Effector memory CD8-positive, alpha-beta T cell (primary cell): ENCODE measurements at regions not wholly inside any gene's neighbourhood (a gene's known extent, or its start where the extent isn't known, plus 50 kb on each side); places are given as distances from the start of the nearest gene placed in this dataset.

Experiments
- ATAC-seq: fragments of 150-1000 bp; cut with Tn5 transposase; replicated peaks from 2 replicates; pipeline ENCODE4 v1.10.0; 2021; ENCODE audit warnings: mild to moderate bottlenecking, moderate library complexity
- DNase-seq, 3 experiments: peaks; one replicate each; pipeline ENCODE4 v3.0.0; 2021
- H3K27ac Mint-ChIP-seq, 2 donors: one replicate each; pipeline ENCODE4 v1.8.0; 2022; ENCODE audit warnings: mild to moderate bottlenecking in 2 of 2, mixed read lengths in 2 of 2, moderate library complexity in 2 of 2
- H3K27me3 Mint-ChIP-seq, 2 donors: one replicate each; pipeline ENCODE4 v1.8.0; 2022; ENCODE audit warnings: mixed read lengths in 2 of 2
- H3K36me3 Mint-ChIP-seq: one replicate; pipeline ENCODE4 v1.8.0; 2022; ENCODE audit warnings: mild to moderate bottlenecking, moderate library complexity, mixed read lengths; ENCODE audit not compliant: insufficient read depth
- H3K4me1 Mint-ChIP-seq, 2 donors: one replicate each; pipeline ENCODE4 v1.8.0; 2022; ENCODE audit warnings: low read depth in 2 of 2, mixed read lengths in 2 of 2
- H3K4me3 Mint-ChIP-seq, 2 donors: one replicate each; pipeline ENCODE4 v1.8.0; 2022; ENCODE audit warnings: mild to moderate bottlenecking in 2 of 2, mixed read lengths in 2 of 2, moderate library complexity in 2 of 2
- H3K9me3 Mint-ChIP-seq, 2 donors: one replicate each; pipeline ENCODE4 v1.8.0; 2022; ENCODE audit warnings: mixed read lengths in 2 of 2

DNA sequence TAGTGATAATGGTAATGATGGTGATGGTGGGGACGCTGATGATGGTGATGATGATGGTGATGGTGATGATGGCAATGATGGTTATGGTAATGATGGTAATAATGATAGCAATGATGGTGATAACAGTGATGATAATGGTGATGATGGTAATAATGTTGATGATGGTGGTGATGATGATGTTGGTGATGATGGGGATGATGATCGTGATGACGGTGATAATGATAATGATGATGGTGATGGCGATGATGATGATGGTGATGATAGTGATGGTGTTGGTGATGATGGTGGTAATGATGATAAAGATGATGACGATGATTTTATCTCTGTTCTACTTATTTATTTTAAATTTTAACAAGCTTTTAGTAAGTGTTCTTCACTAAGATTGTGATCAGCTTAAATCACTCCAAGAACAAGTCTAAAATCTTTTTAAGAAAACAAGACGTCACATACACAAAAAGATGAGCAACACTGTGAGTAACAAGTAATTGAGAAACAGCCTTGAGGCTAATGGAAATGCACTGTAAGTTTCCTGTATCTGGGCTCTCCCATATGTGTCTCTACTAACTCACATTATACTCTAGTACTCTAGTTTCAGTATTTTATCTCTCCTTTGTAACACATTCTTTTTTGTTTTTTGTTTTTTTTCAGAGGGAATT, 480.2 kb upstream of the PRKX start:
- ATAC-seq (no peak), DNase-seq (no peak)
- H3K4me3 Mint-ChIP-seq, result no peak overlapping the region
- H3K9me3 Mint-ChIP-seq, result peaks cover 6 to 12% of the 10 kb centered on the region in 2 donors
- no peaks in the 10 kb centered on the region for H3K36me3 Mint-ChIP-seq
- no peaks in the 10 kb centered on the region for H3K4me1 Mint-ChIP-seq
- H3K27ac Mint-ChIP-seq, result no peak overlapping the region
- no peaks in the 10 kb centered on the region for H3K27me3 Mint-ChIP-seq

DNA sequence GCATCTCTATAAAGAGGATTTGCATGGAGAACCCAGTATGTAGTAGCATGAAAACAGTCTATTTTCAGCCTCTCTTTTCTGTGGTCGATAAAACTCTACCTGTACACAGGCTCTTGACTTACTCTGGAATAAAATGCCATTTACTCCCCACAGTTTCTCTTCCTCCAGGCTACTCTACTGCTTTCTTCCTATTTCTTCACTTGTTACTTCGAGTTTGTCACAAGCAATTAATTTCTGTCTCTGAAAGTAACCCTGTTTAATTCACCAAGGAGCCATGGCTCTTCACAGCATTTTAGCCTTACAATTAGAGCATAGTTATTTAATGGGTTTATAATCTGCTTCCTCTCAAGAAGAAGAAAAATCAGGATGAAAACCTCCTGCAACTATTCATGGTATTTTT, 472.9 kb upstream of the PRKX start:
- no peaks in the 10 kb centered on the region for H3K27me3 Mint-ChIP-seq
- no peak for ATAC-seq
- DNase-seq, result no peak
- no peak overlapping the region for H3K4me3 Mint-ChIP-seq
- no peak overlapping the region for H3K27ac Mint-ChIP-seq
- H3K4me1 Mint-ChIP-seq, result no peaks in the 10 kb centered on the region
- no peaks in the 10 kb centered on the region for H3K36me3 Mint-ChIP-seq
- H3K9me3 Mint-ChIP-seq, result peaks cover 8 to 12% of the 10 kb centered on the region in 2 donors

DNA sequence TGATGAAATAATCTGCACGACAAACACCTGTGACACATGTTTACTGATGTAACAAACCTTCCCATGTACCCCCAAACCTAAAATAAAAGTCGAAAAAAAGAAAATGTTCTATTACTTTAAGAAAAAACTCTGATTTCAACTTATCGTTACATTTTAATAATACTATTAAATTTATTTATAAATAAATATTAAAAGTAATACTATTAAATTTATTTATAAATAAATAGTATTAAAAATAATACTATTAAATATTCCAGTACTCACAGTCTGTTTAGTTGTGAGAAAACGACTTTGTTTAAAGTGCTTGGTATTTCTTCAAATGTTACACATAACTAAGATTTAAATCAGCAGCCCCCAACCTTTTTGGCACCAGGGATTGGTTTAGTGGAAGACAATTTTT, 471.6 kb upstream of the PRKX start:
- Mint-ChIP-seq H3K27me3 (no peaks in the 10 kb centered on the region), H3K4me1 (no peaks in the 10 kb centered on the region), H3K36me3 (no peaks in the 10 kb centered on the region), H3K9me3 (peaks cover 8 to 10% of the 10 kb centered on the region in 2 donors), H3K4me3 (no peak overlapping the region), H3K27ac (no peak overlapping the region)
- no peak for DNase-seq
- no peak for ATAC-seq

DNA sequence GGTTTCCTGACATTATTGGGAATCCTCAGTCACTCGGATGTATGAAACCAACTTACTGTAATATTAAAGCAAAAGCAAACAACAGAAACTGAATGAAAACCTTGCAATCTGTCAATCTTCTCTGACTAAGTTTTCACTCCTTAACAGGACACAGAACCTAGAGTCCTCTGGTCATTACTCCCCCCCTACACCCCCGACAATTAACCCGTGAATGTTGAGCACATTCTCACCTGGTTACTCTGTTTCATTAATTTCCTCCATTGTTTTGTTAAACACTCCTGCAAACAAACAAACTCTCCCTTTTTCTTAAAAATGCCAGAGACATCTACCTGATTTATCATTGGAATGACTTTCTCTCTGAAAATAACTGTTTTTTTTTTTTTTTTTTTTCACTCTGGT, 469.0 kb upstream of the PRKX start:
- peaks cover 0 to 2% of the 10 kb centered on the region in 2 donors for H3K9me3 Mint-ChIP-seq
- no peaks in the 10 kb centered on the region for H3K4me1 Mint-ChIP-seq
- no peak for ATAC-seq
- H3K36me3 Mint-ChIP-seq, result no peaks in the 10 kb centered on the region
- no peak overlapping the region for H3K27ac Mint-ChIP-seq
- no peak for DNase-seq
- no peaks in the 10 kb centered on the region for H3K27me3 Mint-ChIP-seq
- H3K4me3 Mint-ChIP-seq, result no peak overlapping the region

DNA sequence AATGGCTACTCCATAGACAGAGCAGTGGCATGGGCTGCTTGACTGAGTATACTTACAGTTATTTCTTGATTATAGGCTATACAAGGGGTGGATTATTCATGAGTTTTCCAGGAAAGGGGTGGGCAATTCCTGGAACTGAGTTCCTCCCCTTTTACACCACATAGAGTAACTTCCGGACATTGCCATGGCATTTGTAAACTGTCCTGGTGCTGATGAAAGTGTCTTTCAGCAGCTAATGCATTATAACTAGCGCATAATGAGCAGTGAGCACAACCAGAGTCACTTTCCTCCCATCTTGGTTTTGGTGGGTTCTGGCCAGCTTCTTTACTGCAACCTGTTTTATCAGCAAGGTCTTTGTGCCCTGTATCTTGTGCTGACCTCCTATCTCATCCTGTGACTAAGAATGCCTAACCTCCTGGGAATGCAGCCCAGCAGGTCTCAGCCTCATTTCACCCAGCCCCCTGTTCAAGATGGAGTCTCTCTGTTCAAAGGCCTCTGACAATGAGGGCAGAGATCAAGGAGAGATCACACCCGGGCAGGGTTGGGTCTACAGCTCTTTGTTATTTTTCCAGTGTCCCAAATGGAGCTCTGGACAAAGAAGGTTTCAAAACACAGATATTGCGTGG, 468.4 kb upstream of the PRKX start:
- no peak overlapping the region for H3K27ac Mint-ChIP-seq
- no peaks in the 10 kb centered on the region for H3K36me3 Mint-ChIP-seq
- H3K27me3 Mint-ChIP-seq, result no peaks in the 10 kb centered on the region
- H3K4me3 Mint-ChIP-seq, result no peak overlapping the region
- no peaks in the 10 kb centered on the region for H3K9me3 Mint-ChIP-seq
- no peak for ATAC-seq
- no peak for DNase-seq
- H3K4me1 Mint-ChIP-seq, result no peaks in the 10 kb centered on the region

DNA sequence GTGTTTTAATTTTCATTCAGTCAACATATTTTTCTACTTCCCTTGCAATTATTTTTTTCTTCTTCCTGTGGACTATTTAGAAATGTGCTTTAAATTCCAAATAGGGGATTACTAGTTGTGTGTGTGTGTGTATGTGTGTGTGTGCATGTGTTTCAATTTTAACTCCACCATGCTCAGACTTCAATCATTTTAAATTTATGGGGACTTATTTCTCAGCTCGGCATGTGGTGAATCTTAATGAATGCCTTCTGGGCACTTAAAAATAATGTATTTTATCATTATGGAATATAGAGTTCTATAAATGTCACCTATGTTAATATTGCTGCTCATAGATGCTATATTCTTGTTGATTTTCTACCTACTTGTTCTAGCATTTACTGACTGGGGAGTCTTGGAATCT, 465.6 kb upstream of the PRKX start:
- Mint-ChIP-seq H3K36me3 (no peaks in the 10 kb centered on the region), H3K4me1 (no peaks in the 10 kb centered on the region), H3K9me3 (no peaks in the 10 kb centered on the region), H3K27ac (no peak overlapping the region), H3K27me3 (no peaks in the 10 kb centered on the region), H3K4me3 (no peak overlapping the region)
- no peak for DNase-seq
- no peak for ATAC-seq

DNA sequence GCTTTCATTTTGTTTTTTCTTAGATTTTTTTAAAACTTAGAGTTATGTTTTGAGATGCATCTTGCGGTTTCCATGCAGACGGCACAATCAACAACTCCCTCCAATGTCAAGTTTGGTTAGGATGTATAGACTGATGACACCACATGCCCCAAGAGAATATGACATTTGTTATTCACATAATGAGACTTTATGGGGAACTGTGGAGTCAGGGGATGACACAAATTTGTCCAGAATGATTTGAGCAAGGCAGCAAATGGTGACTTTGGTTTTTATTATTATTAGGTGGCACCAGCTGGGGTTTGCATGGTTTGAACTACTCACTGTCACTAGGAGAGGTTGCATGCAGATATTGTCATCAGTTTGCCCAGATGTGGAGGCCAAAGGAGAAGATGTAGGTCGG, 461.8 kb upstream of the PRKX start:
- no peaks in the 10 kb centered on the region for H3K27me3 Mint-ChIP-seq
- DNase-seq, result no peak
- no peaks in the 10 kb centered on the region for H3K4me1 Mint-ChIP-seq
- ATAC-seq, result no peak
- H3K36me3 Mint-ChIP-seq, result no peaks in the 10 kb centered on the region
- H3K4me3 Mint-ChIP-seq, result no peak overlapping the region
- no peaks in the 10 kb centered on the region for H3K9me3 Mint-ChIP-seq
- no peak overlapping the region for H3K27ac Mint-ChIP-seq

DNA sequence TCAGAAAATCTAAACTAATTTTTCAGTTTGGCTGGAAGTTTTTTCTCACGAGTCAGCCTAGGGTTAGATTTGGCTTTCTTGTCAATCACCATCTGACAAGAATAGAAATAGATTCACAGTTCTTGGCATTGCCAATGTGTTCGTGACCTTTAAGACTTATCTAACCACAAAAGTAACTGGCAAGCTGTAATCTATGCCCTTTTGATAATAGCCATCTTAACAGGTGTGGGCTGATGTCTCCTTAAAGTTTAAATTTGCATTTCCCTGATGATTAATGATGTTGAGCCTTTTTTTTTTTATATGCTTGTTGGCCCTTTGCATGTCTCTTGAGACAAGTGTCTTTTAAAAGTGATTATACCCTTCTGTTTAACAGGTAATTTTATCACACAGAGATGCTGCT, 460.3 kb upstream of the PRKX start:
- Mint-ChIP-seq H3K4me3 (no peak overlapping the region), H3K27ac (no peak overlapping the region), H3K36me3 (no peaks in the 10 kb centered on the region), H3K27me3 (no peaks in the 10 kb centered on the region), H3K4me1 (no peaks in the 10 kb centered on the region), H3K9me3 (no peaks in the 10 kb centered on the region)
- ATAC-seq (no peak), DNase-seq (no peak)

DNA sequence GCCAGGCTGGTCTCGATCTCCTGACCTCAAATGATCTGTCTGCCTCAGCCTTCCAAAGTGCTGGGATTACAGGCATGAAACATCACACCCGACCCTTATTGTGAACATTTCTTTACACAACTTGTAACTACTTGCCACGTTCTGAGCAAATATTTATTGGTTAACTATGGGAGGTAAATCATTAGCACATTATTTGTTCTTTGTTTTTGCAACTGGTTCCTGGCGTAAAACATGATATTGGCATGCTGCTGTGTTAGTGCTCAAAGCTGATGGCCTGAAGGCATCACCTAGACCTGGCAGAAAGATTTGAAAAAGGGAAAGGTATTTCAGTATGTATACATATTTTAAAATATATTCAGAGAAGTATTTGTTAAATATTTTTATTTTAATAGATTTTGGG, 438.3 kb upstream of the PRKX start:
- ATAC-seq, result no peak
- Mint-ChIP-seq H3K36me3 (no peaks in the 10 kb centered on the region), H3K9me3 (peaks cover 0 to 1% of the 10 kb centered on the region in 2 donors)

DNA sequence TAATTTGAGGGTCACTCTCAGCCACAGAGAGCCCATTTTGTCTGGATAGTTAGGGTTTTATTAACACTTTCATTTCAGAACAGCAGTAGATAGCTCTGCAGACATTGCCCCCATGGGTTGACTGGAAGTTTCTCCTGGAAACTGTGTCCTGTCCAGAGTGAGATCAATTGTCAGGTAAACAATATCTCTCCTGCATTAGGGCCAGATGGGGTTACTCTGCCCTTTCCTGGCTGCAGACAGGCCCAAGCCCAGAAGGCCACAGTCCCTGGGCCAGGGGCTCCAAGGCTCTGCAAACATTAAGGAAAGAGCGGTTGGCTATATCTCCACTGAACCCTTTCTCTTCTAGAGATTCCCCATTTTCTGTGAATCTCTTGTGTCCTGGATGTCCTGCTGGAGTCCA, 436.8 kb upstream of the PRKX start:
- Mint-ChIP-seq H3K36me3 (no peaks in the 10 kb centered on the region), H3K9me3 (peaks cover 0 to 1% of the 10 kb centered on the region in 2 donors), H3K27ac (no peak overlapping the region), H3K4me1 (no peaks in the 10 kb centered on the region), H3K4me3 (no peak overlapping the region), H3K27me3 (no peaks in the 10 kb centered on the region)
- no peak for ATAC-seq
- DNase-seq, result no peak

More for the DNA sequence above, 438.3 kb upstream of the PRKX start:
- no peak overlapping the region for H3K4me3 Mint-ChIP-seq
- no peak for DNase-seq
- H3K27ac Mint-ChIP-seq, result no peak overlapping the region
- H3K27me3 Mint-ChIP-seq, result no peaks in the 10 kb centered on the region
- no peaks in the 10 kb centered on the region for H3K4me1 Mint-ChIP-seq

DNA sequence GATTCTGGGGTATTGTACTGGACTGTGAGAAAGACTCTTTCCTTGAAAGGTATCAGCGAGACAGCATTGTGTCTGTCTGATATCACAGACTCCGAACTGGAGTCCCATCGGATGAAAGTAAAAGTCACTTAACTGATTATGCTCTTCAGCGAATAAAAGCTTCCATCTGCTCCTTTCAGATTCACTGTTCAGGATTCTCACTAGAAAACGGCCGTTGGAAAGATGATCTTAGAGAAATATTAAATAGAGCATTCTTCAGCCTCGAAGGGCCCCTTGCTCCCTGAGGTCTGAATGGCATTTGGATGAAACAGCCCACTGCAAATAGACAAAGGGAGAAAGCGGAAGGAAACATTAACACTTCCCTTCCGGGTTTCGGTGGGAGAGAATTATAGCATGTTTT, 416.2 kb upstream of the PRKX start:
- Mint-ChIP-seq H3K4me1 (no peaks in the 10 kb centered on the region), H3K4me3 (no peak overlapping the region), H3K36me3 (no peaks in the 10 kb centered on the region), H3K9me3 (no peaks in the 10 kb centered on the region), H3K27ac (no peak overlapping the region), H3K27me3 (no peaks in the 10 kb centered on the region)
- no peak for ATAC-seq
- DNase-seq, result no peak

DNA sequence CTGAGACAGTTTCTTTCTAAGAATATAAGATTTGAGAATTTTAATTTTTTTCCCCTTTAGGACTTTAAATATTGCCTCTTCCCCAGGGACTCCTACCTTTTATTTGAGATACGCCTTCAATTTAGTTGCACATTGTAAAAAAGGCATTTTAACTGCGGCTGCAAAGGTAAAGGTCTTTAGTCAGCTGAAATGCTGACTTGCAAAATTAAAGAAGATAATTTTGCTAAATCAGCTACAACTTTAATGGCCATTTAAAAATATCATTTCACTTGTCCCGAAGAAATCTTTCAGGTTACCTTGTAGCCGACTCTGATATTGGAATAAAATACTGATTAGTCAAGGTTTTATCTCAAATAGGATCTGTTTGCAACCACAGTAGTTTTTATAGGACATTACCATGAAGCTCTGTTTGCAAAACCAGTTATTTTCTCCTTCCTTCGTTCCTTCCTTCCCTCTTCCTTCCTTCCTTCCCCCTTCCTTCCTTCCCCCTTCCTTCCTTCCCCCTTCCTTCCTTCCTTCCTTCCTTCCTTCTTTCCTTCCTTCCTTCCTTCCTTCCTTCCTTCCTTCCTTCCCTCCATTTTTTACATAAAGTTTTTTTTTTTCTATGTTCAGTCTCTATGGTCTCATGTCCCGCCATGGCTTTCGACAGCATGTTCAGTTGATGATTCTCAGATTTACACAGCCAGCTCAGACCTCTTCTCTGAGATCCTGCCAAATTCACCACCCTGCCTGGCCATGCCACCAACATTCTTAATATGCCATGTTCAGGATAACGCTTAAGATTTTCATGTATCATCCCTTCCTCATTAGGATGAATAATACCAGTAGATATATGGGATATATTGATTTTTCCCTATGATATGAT, 405.4 kb upstream of the PRKX start:
- no peak overlapping the region for H3K4me3 Mint-ChIP-seq
- H3K4me1 Mint-ChIP-seq, result no peaks in the 10 kb centered on the region
- no peaks in the 10 kb centered on the region for H3K36me3 Mint-ChIP-seq
- ATAC-seq, result no peak
- H3K9me3 Mint-ChIP-seq, result no peaks in the 10 kb centered on the region
- no peak for DNase-seq
- H3K27me3 Mint-ChIP-seq, result no peaks in the 10 kb centered on the region
- H3K27ac Mint-ChIP-seq, result no peak overlapping the region

DNA sequence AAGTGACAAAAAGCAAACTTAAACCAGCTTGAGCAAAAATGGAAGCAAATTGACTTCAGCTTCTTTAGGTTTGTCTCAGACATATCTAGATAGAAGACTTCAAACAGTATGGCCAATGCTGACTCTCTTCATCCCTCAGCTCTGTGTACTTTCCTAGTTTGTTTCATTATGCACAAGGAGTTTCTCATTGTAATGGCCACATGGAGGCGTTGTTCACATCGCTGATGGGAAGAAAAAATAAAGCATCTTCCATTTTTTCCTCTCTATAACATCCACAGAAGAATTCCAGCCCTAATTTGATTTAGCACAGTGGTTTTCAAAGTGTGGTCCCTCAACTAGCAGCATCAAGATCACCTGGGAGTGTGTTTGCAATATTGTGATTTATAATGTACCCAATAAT, 397.5 kb upstream of the PRKX start:
- Mint-ChIP-seq H3K4me1 (no peaks in the 10 kb centered on the region), H3K27ac (no peak overlapping the region), H3K27me3 (no peaks in the 10 kb centered on the region), H3K4me3 (no peak overlapping the region), H3K36me3 (peaks cover 2% of the 10 kb centered on the region), H3K9me3 (peaks cover 0 to 2% of the 10 kb centered on the region in 2 donors)
- no peak for ATAC-seq
- no peak for DNase-seq

DNA sequence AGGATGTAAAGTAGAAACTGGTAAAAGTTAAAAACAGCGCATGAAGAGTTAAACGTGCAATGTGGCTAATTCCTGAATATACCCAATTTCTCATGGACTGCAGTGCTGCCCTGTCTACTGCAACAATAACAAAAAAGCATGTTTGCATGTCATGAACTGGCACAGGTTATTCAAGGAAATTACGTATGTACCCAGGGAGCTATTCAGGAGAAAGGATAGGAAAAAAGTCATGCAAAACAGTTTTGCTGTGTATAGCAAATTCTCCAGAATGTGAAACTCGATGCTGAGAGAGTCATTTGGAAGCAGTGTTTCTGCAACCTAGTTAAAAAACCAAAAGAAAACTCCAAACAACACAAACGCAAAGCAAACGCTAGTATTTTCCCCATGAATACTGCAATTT, 381.5 kb upstream of the PRKX start:
- ATAC-seq (no peak), DNase-seq (no peak)
- H3K9me3 Mint-ChIP-seq, result no peaks in the 10 kb centered on the region
- H3K4me3 Mint-ChIP-seq, result no peak overlapping the region
- no peaks in the 10 kb centered on the region for H3K4me1 Mint-ChIP-seq
- H3K27ac Mint-ChIP-seq, result no peak overlapping the region
- H3K27me3 Mint-ChIP-seq, result no peaks in the 10 kb centered on the region
- H3K36me3 Mint-ChIP-seq, result peaks cover 4% of the 10 kb centered on the region
